ENCODE measurements at regions not wholly inside any gene's neighbourhood (a gene's known extent, or its start where the extent isn't known, plus 50 kb on each side); places are given as distances from the start of the nearest gene placed in this dataset.

DNA sequence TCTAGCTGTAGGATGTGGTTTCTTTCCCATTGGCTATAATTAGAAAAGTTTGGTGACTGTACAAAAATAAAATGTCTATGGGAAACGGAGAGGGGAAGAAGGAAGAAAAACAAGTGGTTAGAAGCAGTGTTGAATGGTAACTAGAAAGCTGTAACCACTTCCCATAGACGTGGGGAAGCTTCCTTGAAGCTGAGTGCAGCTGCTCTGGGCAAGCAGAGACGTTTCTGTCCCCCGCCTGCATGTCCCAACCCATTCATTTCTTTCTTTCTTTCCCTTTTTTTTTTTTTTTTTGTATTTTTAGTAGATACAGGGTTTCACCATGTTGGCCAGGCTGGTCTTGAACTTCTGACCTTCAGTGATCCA, 367.8 kb upstream of the HS6ST1 start:
- Histone ChIP-seq H3K27ac (ENCODE audit: low read depth, low read length) (no peak overlapping the region), H3K4me3 (ENCODE audit: low read depth, low read length) (no peak overlapping the region), H3K27me3 (ENCODE audit: control insufficient read depth, insufficient read depth, low read length) (peaks cover 20% of the 10 kb centered on the region), H3K9me3 (ENCODE audit: control insufficient read depth, insufficient read depth, low read length) (no peaks in the 10 kb centered on the region)
- POLR2A ChIA-PET, result no interaction called here
- CTCF ChIA-PET, result no interaction called here
- TF ChIP-seq, protein P1, sequence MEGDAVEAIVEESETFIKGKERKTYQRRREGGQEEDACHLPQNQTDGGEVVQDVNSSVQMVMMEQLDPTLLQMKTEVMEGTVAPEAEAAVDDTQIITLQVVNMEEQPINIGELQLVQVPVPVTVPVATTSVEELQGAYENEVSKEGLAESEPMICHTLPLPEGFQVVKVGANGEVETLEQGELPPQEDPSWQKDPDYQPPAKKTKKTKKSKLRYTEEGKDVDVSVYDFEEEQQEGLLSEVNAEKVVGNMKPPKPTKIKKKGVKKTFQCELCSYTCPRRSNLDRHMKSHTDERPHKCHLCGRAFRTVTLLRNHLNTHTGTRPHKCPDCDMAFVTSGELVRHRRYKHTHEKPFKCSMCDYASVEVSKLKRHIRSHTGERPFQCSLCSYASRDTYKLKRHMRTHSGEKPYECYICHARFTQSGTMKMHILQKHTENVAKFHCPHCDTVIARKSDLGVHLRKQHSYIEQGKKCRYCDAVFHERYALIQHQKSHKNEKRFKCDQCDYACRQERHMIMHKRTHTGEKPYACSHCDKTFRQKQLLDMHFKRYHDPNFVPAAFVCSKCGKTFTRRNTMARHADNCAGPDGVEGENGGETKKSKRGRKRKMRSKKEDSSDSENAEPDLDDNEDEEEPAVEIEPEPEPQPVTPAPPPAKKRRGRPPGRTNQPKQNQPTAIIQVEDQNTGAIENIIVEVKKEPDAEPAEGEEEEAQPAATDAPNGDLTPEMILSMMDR (IDR thresholded peaks at IDR 0.05; ENCODE audit: low read depth, low read length), result no peak
- no peak for DNase-seq (ENCODE audit: low read depth, low spot score)

DNA sequence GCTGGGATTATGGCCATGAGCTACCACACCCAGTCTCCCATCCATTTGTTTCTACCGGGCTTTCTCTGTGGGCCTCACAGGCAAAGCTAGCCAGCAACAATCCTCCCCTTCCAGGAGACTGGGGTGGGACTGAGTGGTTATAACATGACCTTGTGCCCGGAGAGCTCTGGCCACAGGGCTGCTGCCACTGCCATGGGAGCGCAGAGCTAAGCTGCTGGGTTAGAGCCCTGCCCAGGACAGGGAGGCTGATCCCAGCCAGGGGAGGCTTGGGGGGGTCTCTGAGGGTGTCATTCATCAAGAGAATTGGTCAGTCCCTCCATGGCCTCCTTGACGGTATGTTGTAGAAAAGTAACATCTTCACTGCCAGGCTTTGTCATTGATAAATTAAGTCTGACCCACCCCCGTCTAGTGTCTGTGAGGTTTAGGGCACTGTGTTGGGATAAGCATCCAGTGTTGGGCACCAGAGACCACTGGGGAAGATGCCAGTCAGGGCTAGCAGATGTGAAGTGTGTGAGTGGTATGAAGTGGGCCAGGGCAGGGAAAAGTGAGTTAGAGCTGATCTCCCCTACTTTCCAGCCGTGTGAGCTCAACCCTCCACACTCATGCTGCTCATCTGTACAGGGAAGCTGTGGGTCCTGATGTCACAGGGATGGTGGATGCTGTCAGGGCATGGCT, 368.4 kb upstream of the HS6ST1 start:
- Histone ChIP-seq H3K27ac (ENCODE audit: low read depth, low read length) (no peak overlapping the region), H3K9me3 (ENCODE audit: control insufficient read depth, insufficient read depth, low read length) (no peaks in the 10 kb centered on the region), H3K4me3 (ENCODE audit: low read depth, low read length) (no peak overlapping the region), H3K27me3 (ENCODE audit: control insufficient read depth, insufficient read depth, low read length) (peaks cover 22% of the 10 kb centered on the region)
- CTCF ChIA-PET, result no interaction called here
- TF ChIP-seq, protein P1 (IDR thresholded peaks at IDR 0.05; ENCODE audit: low read depth, low read length), result no peak
- POLR2A ChIA-PET, result no interaction called here
- no peak for DNase-seq (ENCODE audit: low read depth, low spot score)

DNA sequence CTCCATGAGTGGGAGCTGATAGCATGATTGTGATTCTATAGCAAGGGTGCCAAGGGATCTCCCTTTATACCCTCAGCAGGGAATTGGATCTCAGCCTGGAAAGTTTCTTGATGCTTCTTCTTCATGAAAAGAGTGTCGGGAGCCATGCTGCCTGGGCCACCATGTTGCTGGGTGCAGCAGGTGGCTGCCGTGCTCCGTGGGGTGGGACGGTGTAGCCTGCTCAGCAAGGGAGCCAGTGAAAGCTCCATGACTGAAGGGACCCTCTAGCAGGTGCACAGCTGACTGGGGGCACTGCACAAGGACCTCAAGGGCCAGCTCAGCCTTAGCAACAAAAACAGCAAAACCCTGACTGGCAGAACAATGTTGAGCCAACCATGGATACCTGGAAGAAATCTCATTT, 368.9 kb upstream of the HS6ST1 start:
- CTCF ChIA-PET, result no interaction called here
- TF ChIP-seq, protein P1 (IDR thresholded peaks at IDR 0.05; ENCODE audit: low read depth, low read length), result no peak
- POLR2A ChIA-PET, result no interaction called here
- no peaks in the 10 kb centered on the region for H3K9me3 ChIP-seq (ENCODE audit: control insufficient read depth, insufficient read depth, low read length)
- H3K27me3 ChIP-seq (ENCODE audit: control insufficient read depth, insufficient read depth, low read length), result peaks cover 22% of the 10 kb centered on the region
- no peak overlapping the region for H3K4me3 ChIP-seq (ENCODE audit: low read depth, low read length)
- DNase-seq (ENCODE audit: low read depth, low spot score), result no peak
- no peak overlapping the region for H3K27ac ChIP-seq (ENCODE audit: low read depth, low read length)

DNA sequence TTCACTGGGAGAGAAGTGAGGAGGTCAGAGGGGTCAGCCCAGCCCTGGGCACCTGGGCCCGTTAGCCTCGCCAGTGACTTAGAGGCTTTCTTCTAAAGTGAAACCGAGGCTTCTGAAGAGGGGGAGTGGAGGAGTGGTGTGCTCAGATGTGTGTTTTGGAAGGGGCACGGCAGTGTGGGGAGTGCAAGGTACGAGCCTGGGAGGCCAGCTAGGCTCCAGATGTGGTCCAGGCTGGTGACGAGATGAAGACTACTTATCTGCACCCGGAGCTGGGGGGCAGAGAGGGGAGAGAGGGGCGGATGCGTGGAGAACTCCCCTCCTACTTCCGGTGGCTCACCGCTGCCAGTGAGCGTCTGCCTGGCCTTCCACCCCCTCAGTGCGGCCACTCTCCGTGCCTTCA, 371.3 kb upstream of the HS6ST1 start:
- no peak for DNase-seq (ENCODE audit: low read depth, low spot score)
- TF ChIP-seq, protein P1 (IDR thresholded peaks at IDR 0.05; ENCODE audit: low read depth, low read length), result no peak
- CTCF ChIA-PET, result no interaction called here
- POLR2A ChIA-PET, result no interaction called here
- Histone ChIP-seq H3K27me3 (ENCODE audit: control insufficient read depth, insufficient read depth, low read length) (peaks cover 29% of the 10 kb centered on the region), H3K27ac (ENCODE audit: low read depth, low read length) (no peak overlapping the region), H3K9me3 (ENCODE audit: control insufficient read depth, insufficient read depth, low read length) (no peaks in the 10 kb centered on the region), H3K4me3 (ENCODE audit: low read depth, low read length) (no peak overlapping the region)

DNA sequence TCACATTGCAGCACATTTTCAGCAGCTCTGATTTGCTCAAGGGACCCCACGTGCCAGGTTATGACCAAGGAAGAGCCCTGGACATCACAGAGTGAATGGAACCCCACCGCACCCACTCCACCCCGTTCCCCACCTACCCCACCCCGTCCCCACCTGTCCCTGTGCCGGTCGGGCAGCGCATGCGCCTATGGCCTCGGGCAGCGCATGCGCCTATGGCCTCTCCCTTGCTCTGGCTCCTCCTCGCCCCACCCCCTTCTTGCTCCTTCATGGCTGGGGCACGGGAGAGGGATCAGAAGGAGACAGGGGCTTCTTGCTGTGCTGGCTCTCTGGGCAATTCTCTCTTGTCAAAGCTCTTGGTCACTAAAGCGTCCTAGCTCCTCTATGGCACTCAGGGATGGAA, 371.8 kb upstream of the HS6ST1 start:
- POLR2A ChIA-PET, result no interaction called here
- Histone ChIP-seq H3K4me3 (ENCODE audit: low read depth, low read length) (no peak overlapping the region), H3K27ac (ENCODE audit: low read depth, low read length) (no peak overlapping the region), H3K9me3 (ENCODE audit: control insufficient read depth, insufficient read depth, low read length) (no peaks in the 10 kb centered on the region), H3K27me3 (ENCODE audit: control insufficient read depth, insufficient read depth, low read length) (peaks cover 34% of the 10 kb centered on the region)
- TF ChIP-seq, protein P1 (IDR thresholded peaks at IDR 0.05; ENCODE audit: low read depth, low read length), result no peak
- DNase-seq (ENCODE audit: low read depth, low spot score), result no peak
- CTCF ChIA-PET, result no interaction called here

Measured in AG04450 (cell line).